HG03280 (cell line): ENCODE measurements at regions not wholly inside any gene's neighbourhood (a gene's known extent, or its start where the extent isn't known, plus 50 kb on each side); places are given as distances from the start of the nearest gene placed in this dataset.
"Not testable (repeated sequence)": the region's sequence is repeated elsewhere in the genome, so short reads cannot be mapped to it uniquely, and the experiment has no call there.

Experiments
- ATAC-seq: cut with Tn5 transposase; IDR thresholded peaks from one replicate; pipeline ENCODE4 v1.9.1; 2021; ENCODE audit warnings: mild to moderate bottlenecking, moderate library complexity; ENCODE audit not compliant: unreplicated experiment

GRCh38 chr18:2191180-2191790 is 380.0 kb downstream of the METTL4 start:
- ATAC-seq: no peak

- ATAC-seq: no peak
Measured at GRCh38 chr18:2192562-2192961, 378.7 kb downstream of the METTL4 start.

GRCh38 chr18:2197946-2198345 is 373.4 kb downstream of the METTL4 start:
- ATAC-seq: no peak

GRCh38 chr18:2199060-2199459 is 372.2 kb downstream of the METTL4 start:
- no peak for ATAC-seq

- no peak for ATAC-seq
Measured at GRCh38 chr18:2201036-2201600, 370.2 kb downstream of the METTL4 start.

- no peak for ATAC-seq
Measured at GRCh38 chr18:2204736-2205135, 366.6 kb downstream of the METTL4 start.

- no peak for ATAC-seq
Measured at GRCh38 chr18:2207294-2207693, 364.0 kb downstream of the METTL4 start.

GRCh38 chr18:2212598-2213205 is 358.6 kb downstream of the METTL4 start:
- ATAC-seq: no peak

- ATAC-seq: no peak
Measured at GRCh38 chr18:2213905-2214304, 357.4 kb downstream of the METTL4 start.

GRCh38 chr18:2217356-2217755 is 353.9 kb downstream of the METTL4 start:
- no peak for ATAC-seq

GRCh38 chr18:2218101-2218500 is 353.2 kb downstream of the METTL4 start:
- no peak for ATAC-seq

GRCh38 chr18:2219706-2220105 is 351.6 kb downstream of the METTL4 start:
- ATAC-seq: no peak

GRCh38 chr18:2222270-2223185 is 348.8 kb downstream of the METTL4 start:
- no peak for ATAC-seq

- no peak for ATAC-seq
Measured at GRCh38 chr18:2223449-2223848, 347.9 kb downstream of the METTL4 start.

- ATAC-seq: no peak
Measured at GRCh38 chr18:2223849-2224248, 347.5 kb downstream of the METTL4 start.

GRCh38 chr18:2236232-2236631 is 335.1 kb downstream of the METTL4 start:
- ATAC-seq: no peak

- no peak for ATAC-seq
Measured at GRCh38 chr18:2237706-2238105, 333.6 kb downstream of the METTL4 start.

- no peak for ATAC-seq
Measured at GRCh38 chr18:2240311-2240705, 331.0 kb downstream of the METTL4 start.

GRCh38 chr18:2244641-2245040 is 326.7 kb downstream of the METTL4 start:
- ATAC-seq: no peak

- ATAC-seq: not testable (repeated sequence)
Measured at GRCh38 chr18:2247101-2247500, 324.2 kb downstream of the METTL4 start.

GRCh38 chr18:2254977-2255376 is 316.3 kb downstream of the METTL4 start:
- ATAC-seq: no peak

GRCh38 chr18:2256577-2256976 is 314.7 kb downstream of the METTL4 start:
- ATAC-seq: no peak
